GM12878 (cell line): ENCODE measurements at regions not wholly inside any gene's neighbourhood (a gene's known extent, or its start where the extent isn't known, plus 50 kb on each side); places are given as distances from the start of the nearest gene placed in this dataset.

ENCODE experiments used
- MTA3 ChIP-seq: IDR thresholded peaks from 2 replicates; pipeline ENCODE4 v1.6.1; 2012; ENCODE audit warnings: low read length, inconsistent platforms, borderline replicate concordance
- TF ChIP-seq, protein P1 (sequence below): fragments of 150-350 bp; IDR thresholded peaks from 2 replicates; pipeline ENCODE4 v1.6.1; 2016; ENCODE audit warnings: low read depth, low read length
- TF ChIP-seq, protein P2 (sequence below): fragments of 450-650 bp; IDR thresholded peaks from 2 replicates; pipeline ENCODE4 v1.6.1; 2016; ENCODE audit warnings: mild to moderate bottlenecking
- TF ChIP-seq, protein P3 (sequence below), 3 experiments: IDR thresholded peaks in 2 of 3; conservative IDR thresholded peaks in 1 of 3; 2 replicates each; pipeline ENCODE4 v1.5.1; 2011; ENCODE audit warnings: low read depth in 3 of 3, low read length in 3 of 3, mild to moderate bottlenecking in 3 of 3, control low read depth in 2 of 3, moderate library complexity in 2 of 3, inconsistent platforms in 1 of 3, mixed read lengths in 1 of 3; ENCODE audit not compliant: control insufficient read depth in 2 of 3, insufficient read depth in 1 of 3; ENCODE audit errors: extremely low read depth in 1 of 3

DNA sequence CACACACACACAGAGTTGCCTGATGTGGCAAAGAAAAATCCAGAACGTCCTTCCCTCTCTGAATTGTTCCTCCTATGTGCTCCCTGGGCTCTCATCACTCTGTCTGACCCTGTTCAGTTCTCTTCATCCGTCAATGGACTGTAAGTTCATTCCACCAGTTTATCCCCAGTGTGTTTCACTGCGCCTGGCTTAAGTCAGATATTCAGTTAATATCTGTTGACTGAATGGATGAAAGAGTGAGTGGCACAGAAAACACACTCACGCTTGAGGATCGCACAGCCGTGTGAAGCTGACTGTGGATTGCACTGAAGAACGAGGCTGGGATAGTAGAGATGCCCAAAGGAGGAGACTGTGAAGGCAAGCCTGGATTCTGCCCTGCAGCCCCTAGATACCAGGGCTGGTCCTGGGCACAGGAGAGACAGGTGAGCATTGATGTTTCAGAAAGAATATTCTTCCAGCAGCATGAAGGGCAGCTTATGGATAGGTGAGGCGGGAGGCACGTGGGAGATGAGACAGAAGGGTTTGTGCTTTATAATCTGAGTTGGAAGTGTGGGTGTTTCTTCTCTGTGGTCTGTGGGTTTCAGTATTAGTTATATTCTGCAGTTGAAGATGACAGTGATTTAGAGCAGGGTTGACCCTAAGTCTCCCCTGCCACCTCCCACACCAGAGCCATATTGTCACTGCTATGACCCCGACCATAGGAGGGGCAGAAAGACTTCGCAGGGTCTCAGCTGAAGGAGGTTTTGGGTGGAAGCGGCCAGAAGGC is 129.9 kb downstream of the SOCS6 start:
- TF ChIP-seq, protein P1, sequence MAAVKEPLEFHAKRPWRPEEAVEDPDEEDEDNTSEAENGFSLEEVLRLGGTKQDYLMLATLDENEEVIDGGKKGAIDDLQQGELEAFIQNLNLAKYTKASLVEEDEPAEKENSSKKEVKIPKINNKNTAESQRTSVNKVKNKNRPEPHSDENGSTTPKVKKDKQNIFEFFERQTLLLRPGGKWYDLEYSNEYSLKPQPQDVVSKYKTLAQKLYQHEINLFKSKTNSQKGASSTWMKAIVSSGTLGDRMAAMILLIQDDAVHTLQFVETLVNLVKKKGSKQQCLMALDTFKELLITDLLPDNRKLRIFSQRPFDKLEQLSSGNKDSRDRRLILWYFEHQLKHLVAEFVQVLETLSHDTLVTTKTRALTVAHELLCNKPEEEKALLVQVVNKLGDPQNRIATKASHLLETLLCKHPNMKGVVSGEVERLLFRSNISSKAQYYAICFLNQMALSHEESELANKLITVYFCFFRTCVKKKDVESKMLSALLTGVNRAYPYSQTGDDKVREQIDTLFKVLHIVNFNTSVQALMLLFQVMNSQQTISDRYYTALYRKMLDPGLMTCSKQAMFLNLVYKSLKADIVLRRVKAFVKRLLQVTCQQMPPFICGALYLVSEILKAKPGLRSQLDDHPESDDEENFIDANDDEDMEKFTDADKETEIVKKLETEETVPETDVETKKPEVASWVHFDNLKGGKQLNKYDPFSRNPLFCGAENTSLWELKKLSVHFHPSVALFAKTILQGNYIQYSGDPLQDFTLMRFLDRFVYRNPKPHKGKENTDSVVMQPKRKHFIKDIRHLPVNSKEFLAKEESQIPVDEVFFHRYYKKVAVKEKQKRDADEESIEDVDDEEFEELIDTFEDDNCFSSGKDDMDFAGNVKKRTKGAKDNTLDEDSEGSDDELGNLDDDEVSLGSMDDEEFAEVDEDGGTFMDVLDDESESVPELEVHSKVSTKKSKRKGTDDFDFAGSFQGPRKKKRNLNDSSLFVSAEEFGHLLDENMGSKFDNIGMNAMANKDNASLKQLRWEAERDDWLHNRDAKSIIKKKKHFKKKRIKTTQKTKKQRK, result no peak
- TF ChIP-seq, protein P2, sequence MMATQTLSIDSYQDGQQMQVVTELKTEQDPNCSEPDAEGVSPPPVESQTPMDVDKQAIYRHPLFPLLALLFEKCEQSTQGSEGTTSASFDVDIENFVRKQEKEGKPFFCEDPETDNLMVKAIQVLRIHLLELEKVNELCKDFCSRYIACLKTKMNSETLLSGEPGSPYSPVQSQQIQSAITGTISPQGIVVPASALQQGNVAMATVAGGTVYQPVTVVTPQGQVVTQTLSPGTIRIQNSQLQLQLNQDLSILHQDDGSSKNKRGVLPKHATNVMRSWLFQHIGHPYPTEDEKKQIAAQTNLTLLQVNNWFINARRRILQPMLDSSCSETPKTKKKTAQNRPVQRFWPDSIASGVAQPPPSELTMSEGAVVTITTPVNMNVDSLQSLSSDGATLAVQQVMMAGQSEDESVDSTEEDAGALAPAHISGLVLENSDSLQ, result 0 out of 2 replicates have a peak, but pooled peaks have one; percentile 39
- no peak for TF ChIP-seq MTA3
- TF ChIP-seq, protein P3, sequence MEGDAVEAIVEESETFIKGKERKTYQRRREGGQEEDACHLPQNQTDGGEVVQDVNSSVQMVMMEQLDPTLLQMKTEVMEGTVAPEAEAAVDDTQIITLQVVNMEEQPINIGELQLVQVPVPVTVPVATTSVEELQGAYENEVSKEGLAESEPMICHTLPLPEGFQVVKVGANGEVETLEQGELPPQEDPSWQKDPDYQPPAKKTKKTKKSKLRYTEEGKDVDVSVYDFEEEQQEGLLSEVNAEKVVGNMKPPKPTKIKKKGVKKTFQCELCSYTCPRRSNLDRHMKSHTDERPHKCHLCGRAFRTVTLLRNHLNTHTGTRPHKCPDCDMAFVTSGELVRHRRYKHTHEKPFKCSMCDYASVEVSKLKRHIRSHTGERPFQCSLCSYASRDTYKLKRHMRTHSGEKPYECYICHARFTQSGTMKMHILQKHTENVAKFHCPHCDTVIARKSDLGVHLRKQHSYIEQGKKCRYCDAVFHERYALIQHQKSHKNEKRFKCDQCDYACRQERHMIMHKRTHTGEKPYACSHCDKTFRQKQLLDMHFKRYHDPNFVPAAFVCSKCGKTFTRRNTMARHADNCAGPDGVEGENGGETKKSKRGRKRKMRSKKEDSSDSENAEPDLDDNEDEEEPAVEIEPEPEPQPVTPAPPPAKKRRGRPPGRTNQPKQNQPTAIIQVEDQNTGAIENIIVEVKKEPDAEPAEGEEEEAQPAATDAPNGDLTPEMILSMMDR (IDR thresholded peaks at IDR 0.05 in 2 of 3, conservative IDR thresholded peaks at IDR 0.05 in 1 of 3; ENCODE audit: control insufficient read depth in 2 of 3, extremely low read depth in 1 of 3, insufficient read depth in 1 of 3, low read depth in 3 of 3, low read length in 3 of 3), result no peak
